ENCODE measurements at regions not wholly inside any gene's neighbourhood (a gene's known extent, or its start where the extent isn't known, plus 50 kb on each side); places are given as distances from the start of the nearest gene placed in this dataset.

- DNase-seq (no peak), ATAC-seq (no peak)
- no peak for TF ChIP-seq CTCF (IDR thresholded peaks at IDR 0.05)
- H3K4me3 Mint-ChIP-seq: no peak overlapping the region
- Histone ChIP-seq H3K4me1 (ENCODE audit: control insufficient read depth, insufficient read depth, low read length) (no peaks in the 10 kb centered on the region), H3K36me3 (ENCODE audit: control insufficient read depth, insufficient read depth, low read length) (no peaks in the 10 kb centered on the region), H3K27ac (ENCODE audit: low read length) (no peak overlapping the region), H3K9me3 (ENCODE audit: control insufficient read depth, insufficient read depth, low read length) (no peaks in the 10 kb centered on the region), H3K27me3 (ENCODE audit: control insufficient read depth, insufficient read depth, low read length) (no peaks in the 10 kb centered on the region), H3K4me3 (ENCODE audit: low read length) (no peak overlapping the region)
- 88% methylated on average over 1 of the region's 1 CpG for WGBS (ENCODE audit: insufficient coverage)
- H3K27me3 Mint-ChIP-seq (ENCODE audit: low read depth in 2 of 2): peaks cover 0 to 7% of the 10 kb centered on the region in 2 donors
- intact Hi-C loops (cut with micrococcal nuclease): no loop called here
- H3K27ac Mint-ChIP-seq: no peak overlapping the region
- no peaks in the 10 kb centered on the region for H3K4me1 Mint-ChIP-seq
- no peaks in the 10 kb centered on the region for H3K9me3 Mint-ChIP-seq
- H3K36me3 Mint-ChIP-seq: no peaks in the 10 kb centered on the region
Observed at GRCh38 chr5:107058235-107058634, 612.5 kb downstream of the EFNA5 start.

GRCh38 chr5:107056278-107056677 is 614.5 kb downstream of the EFNA5 start:
- H3K36me3 Mint-ChIP-seq: no peaks in the 10 kb centered on the region
- H3K4me1 Mint-ChIP-seq: no peaks in the 10 kb centered on the region
- no peak for TF ChIP-seq CTCF (IDR thresholded peaks at IDR 0.05)
- Histone ChIP-seq H3K27ac (ENCODE audit: low read length) (no peak overlapping the region), H3K27me3 (ENCODE audit: control insufficient read depth, insufficient read depth, low read length) (no peaks in the 10 kb centered on the region), H3K9me3 (ENCODE audit: control insufficient read depth, insufficient read depth, low read length) (no peaks in the 10 kb centered on the region), H3K4me1 (ENCODE audit: control insufficient read depth, insufficient read depth, low read length) (no peaks in the 10 kb centered on the region), H3K36me3 (ENCODE audit: control insufficient read depth, insufficient read depth, low read length) (no peaks in the 10 kb centered on the region), H3K4me3 (ENCODE audit: low read length) (no peak overlapping the region)
- H3K9me3 Mint-ChIP-seq: no peaks in the 10 kb centered on the region
- intact Hi-C loops (cut with micrococcal nuclease): no loop called here
- ATAC-seq (no peak), DNase-seq (no peak)
- H3K4me3 Mint-ChIP-seq: no peak overlapping the region
- 85% methylated on average over 2 of the region's 2 CpGs for WGBS (ENCODE audit: insufficient coverage)
- H3K27me3 Mint-ChIP-seq (ENCODE audit: low read depth in 2 of 2): peaks cover 0 to 11% of the 10 kb centered on the region in 2 donors
- no peak overlapping the region for H3K27ac Mint-ChIP-seq

- Histone ChIP-seq H3K27me3 (ENCODE audit: control insufficient read depth, insufficient read depth, low read length) (no peaks in the 10 kb centered on the region), H3K4me3 (ENCODE audit: low read length) (no peak overlapping the region), H3K36me3 (ENCODE audit: control insufficient read depth, insufficient read depth, low read length) (no peaks in the 10 kb centered on the region), H3K9me3 (ENCODE audit: control insufficient read depth, insufficient read depth, low read length) (peaks cover 3% of the 10 kb centered on the region), H3K27ac (ENCODE audit: low read length) (no peak overlapping the region), H3K4me1 (ENCODE audit: control insufficient read depth, insufficient read depth, low read length) (no peaks in the 10 kb centered on the region)
- WGBS (ENCODE audit: insufficient coverage): no CpG with 5 or more reads among the region's 2 CpGs
- DNase-seq (no peak), ATAC-seq (no peak)
- TF ChIP-seq CTCF (IDR thresholded peaks at IDR 0.05): no peak
- Mint-ChIP-seq H3K36me3 (peaks cover 5% of the 10 kb centered on the region), H3K27ac (no peak overlapping the region), H3K4me3 (no peak overlapping the region), H3K9me3 (peaks cover 0 to 3% of the 10 kb centered on the region in 2 donors), H3K4me1 (no peaks in the 10 kb centered on the region), H3K27me3 (ENCODE audit: low read depth in 2 of 2) (peaks cover 18 to 40% of the 10 kb centered on the region in 2 donors)
- intact Hi-C loops (cut with micrococcal nuclease): no loop called here
Observed at GRCh38 chr5:107047048-107047447, 623.7 kb downstream of the EFNA5 start.

- ATAC-seq (no peak), DNase-seq (no peak)
- Histone ChIP-seq H3K36me3 (ENCODE audit: control insufficient read depth, insufficient read depth, low read length) (no peaks in the 10 kb centered on the region), H3K4me3 (ENCODE audit: low read length) (no peak overlapping the region), H3K27me3 (ENCODE audit: control insufficient read depth, insufficient read depth, low read length) (no peaks in the 10 kb centered on the region), H3K27ac (ENCODE audit: low read length) (no peak overlapping the region), H3K9me3 (ENCODE audit: control insufficient read depth, insufficient read depth, low read length) (peaks cover 3% of the 10 kb centered on the region), H3K4me1 (ENCODE audit: control insufficient read depth, insufficient read depth, low read length) (no peaks in the 10 kb centered on the region)
- Mint-ChIP-seq H3K27me3 (ENCODE audit: low read depth in 2 of 2) (peaks cover 15 to 21% of the 10 kb centered on the region in 2 donors), H3K4me1 (no peaks in the 10 kb centered on the region), H3K4me3 (no peak overlapping the region), H3K27ac (no peak overlapping the region), H3K36me3 (no peaks in the 10 kb centered on the region), H3K9me3 (no peaks in the 10 kb centered on the region)
- intact Hi-C loops (cut with micrococcal nuclease): no loop called here
- TF ChIP-seq CTCF (IDR thresholded peaks at IDR 0.05): no peak
- no CpG with 5 or more reads among the region's 1 CpG for WGBS (ENCODE audit: insufficient coverage)
Observed at GRCh38 chr5:107043665-107044064, 627.1 kb downstream of the EFNA5 start.

Measured in natural killer cell (primary cell).